ENCODE measurements at regions not wholly inside any gene's neighbourhood (a gene's known extent, or its start where the extent isn't known, plus 50 kb on each side); places are given as distances from the start of the nearest gene placed in this dataset.
"Not testable (repeated sequence)": the region's sequence is repeated elsewhere in the genome, so short reads cannot be mapped to it uniquely, and the experiment has no call there.

DNA sequence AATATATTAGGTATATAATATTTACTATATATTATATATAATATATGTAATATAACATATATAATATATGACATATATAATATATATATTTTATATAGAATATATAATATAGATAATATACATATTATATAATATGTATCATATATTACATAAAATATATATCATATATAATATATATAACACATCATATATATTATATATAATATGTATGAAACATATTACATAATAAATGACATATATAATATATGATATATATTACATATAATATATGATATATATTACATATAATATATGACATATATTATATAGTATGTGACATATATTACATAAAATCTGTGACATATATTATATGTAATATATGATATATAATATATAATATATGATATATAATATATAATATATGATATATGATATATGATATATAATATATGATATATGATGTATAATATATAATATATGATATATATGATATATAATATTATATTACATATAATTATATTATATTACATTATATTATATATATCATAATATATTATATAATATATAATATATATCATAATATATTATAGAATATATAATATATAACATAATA lies 119.5 kb upstream of the RIMBP3 start:
- TF ChIP-seq, protein P1, sequence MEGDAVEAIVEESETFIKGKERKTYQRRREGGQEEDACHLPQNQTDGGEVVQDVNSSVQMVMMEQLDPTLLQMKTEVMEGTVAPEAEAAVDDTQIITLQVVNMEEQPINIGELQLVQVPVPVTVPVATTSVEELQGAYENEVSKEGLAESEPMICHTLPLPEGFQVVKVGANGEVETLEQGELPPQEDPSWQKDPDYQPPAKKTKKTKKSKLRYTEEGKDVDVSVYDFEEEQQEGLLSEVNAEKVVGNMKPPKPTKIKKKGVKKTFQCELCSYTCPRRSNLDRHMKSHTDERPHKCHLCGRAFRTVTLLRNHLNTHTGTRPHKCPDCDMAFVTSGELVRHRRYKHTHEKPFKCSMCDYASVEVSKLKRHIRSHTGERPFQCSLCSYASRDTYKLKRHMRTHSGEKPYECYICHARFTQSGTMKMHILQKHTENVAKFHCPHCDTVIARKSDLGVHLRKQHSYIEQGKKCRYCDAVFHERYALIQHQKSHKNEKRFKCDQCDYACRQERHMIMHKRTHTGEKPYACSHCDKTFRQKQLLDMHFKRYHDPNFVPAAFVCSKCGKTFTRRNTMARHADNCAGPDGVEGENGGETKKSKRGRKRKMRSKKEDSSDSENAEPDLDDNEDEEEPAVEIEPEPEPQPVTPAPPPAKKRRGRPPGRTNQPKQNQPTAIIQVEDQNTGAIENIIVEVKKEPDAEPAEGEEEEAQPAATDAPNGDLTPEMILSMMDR (IDR thresholded peaks at IDR 0.05; ENCODE audit: unreplicated experiment), result no peak
- intact Hi-C loops (cut with micrococcal nuclease), result no loop called here
- Mint-ChIP-seq H3K27me3 (ENCODE audit: insufficient read depth, unreplicated experiment) (no peaks in the 10 kb centered on the region), H3K36me3 (ENCODE audit: insufficient read depth, unreplicated experiment) (no peaks in the 10 kb centered on the region), H3K27ac (ENCODE audit: low read depth, unreplicated experiment) (no peak overlapping the region), H3K4me3 (ENCODE audit: unreplicated experiment) (no peak overlapping the region), H3K4me1 (ENCODE audit: insufficient read depth, unreplicated experiment) (no peaks in the 10 kb centered on the region), H3K9me3 (ENCODE audit: unreplicated experiment) (no peaks in the 10 kb centered on the region)
- ChIA-PET CTCF (no interaction called here), POLR2A (no interaction called here)
- no TSS peak for BruUV-seq (replicated peaks)
- no peak for DNase-seq (ENCODE audit: unreplicated experiment)

DNA sequence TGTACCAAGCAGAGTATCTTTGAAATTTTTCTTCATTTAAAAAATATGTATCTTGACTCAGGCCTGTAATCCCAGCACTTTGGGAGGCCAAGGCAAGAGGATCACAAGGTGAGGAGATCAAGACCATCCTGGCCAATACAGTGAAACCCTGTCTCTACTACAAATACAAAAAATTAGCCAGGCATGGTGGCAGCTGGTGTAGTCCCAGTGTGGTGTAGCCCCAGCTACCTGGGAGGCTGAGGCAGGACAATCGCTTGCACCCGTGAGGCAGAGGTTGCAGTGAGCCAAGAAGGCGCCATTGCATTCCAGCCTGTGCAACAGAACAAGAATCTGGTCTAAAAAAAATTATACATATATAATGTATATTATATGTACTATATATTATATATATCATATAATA lies 118.7 kb upstream of the RIMBP3 start:
- H3K27me3 Mint-ChIP-seq (ENCODE audit: insufficient read depth, unreplicated experiment); H3K36me3 Mint-ChIP-seq (ENCODE audit: insufficient read depth, unreplicated experiment); intact Hi-C loops (cut with micrococcal nuclease); H3K27ac Mint-ChIP-seq (ENCODE audit: low read depth, unreplicated experiment); H3K9me3 Mint-ChIP-seq (ENCODE audit: unreplicated experiment); POLR2A ChIA-PET; CTCF ChIA-PET; H3K4me3 Mint-ChIP-seq (ENCODE audit: unreplicated experiment); H3K4me1 Mint-ChIP-seq (ENCODE audit: insufficient read depth, unreplicated experiment); BruUV-seq (replicated peaks): not testable (repeated sequence)
- peak; percentile 0 for DNase-seq (ENCODE audit: unreplicated experiment)
